ENCODE measurements at regions not wholly inside any gene's neighbourhood (a gene's known extent, or its start where the extent isn't known, plus 50 kb on each side); places are given as distances from the start of the nearest gene placed in this dataset.

DNA sequence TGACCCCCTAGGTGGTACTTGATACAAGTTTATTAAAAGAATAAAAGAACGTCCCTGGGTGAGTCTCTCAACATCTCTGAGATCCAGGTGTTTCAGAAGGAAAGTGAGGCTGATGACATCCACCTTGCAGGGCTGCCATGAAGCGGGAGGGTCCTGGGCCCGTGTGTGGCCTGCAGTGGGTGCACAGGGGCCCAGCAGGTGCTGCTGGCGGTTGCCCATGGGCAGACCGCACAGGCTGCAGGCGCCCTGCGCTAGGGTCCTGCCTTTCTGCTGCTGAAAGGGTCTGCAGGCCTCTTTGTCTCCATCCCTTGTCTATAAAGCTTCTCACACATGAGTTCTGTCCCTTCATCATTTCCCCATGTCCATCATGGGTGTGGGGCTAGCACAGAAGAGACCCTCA, 247.0 kb downstream of the TFCP2L1 start:
- no peak for DNase-seq

DNA sequence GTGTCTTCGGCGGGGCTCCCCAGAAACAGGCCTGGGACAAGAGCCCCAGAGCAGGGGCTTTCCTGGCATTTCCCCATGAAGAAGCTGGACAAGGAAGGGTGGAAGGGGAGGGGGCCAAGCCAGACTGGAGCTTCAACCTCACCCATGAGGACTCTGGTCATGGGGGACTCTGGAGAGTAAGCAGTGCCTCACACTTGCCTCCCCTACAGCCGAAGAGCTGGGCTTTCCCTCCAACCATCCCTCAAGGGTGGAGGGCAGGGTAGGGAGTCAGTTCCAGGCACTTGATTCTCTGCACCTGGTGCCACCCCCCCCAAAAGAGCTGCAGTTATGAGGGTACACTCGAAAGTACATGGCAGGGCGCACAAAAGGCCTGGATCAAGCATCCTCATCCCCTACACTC, 246.6 kb downstream of the TFCP2L1 start:
- no peak for DNase-seq

DNA sequence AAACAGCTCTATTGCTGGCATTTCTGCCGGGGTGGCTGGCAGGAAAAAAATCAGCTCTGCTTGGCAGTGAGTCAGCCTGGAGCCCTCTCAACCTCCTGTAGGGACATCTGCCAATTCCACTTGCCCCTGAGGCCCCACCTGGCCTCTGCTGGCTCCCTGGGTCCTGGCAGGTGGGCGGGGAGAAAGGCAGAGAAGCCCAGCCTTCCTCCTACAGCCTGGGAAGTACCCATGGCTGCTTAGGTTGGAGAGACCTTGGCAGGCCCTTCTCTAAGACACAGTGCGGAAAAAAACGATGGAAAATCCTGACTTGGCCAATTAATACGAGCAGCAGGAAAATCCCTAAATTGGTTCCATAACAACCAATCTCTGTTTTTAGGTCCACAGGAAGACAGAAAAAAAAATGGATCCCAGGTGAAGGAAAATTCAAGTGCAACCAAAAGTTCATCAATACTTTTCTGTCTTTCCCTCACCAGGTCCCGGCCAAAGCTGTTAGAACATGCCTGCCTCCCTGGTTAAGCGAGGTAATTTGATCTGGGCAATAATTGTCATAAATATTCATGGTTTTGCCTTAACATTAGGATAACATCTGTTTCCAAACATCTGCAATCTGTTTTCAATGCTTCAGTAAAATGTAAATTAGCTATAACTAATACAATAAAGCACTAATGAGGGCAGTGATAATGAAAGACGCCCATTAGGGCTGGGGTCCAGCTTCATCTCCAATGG, 245.9 kb downstream of the TFCP2L1 start:
- DNase-seq: no peak

DNA sequence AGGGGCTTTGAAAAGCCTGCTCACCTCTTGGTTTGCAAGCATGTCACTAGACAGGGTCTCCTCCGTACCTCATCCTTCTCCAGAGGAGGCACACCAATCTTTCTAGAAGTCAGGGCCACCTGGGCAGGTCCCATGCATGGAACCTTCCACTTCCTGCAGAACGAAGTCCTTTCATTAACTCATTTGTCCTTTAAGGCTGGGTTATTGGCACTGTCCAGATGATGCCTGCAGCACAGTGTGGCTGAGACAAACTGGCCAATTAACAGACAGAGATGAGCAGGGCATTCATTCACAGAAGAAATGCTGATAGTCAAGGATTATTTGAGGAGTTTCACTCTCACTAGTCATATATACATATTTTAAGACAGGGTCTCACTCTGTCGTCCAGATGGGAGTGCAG, 245.3 kb downstream of the TFCP2L1 start:
- no peak for DNase-seq

DNA sequence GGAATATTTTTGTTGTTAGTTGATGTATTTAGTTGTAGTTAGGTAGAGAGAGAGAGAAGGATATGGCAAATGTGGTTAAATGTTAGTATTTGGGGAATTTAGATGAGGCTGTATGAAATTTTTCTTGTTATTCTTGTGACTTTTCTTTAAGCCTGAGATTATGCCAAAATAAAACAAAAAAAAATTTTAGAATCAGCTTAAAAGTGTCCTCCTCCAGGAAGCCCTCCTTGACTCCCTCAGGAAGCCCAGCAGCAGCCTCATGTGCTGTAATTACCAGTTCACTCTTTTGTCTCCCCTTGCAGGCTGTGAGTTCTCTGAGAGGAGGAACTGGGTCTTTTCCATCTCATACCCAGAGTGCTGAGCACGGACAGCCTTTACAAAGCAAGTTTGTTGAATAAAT, 243.5 kb downstream of the TFCP2L1 start:
- no peak for DNase-seq

DNA sequence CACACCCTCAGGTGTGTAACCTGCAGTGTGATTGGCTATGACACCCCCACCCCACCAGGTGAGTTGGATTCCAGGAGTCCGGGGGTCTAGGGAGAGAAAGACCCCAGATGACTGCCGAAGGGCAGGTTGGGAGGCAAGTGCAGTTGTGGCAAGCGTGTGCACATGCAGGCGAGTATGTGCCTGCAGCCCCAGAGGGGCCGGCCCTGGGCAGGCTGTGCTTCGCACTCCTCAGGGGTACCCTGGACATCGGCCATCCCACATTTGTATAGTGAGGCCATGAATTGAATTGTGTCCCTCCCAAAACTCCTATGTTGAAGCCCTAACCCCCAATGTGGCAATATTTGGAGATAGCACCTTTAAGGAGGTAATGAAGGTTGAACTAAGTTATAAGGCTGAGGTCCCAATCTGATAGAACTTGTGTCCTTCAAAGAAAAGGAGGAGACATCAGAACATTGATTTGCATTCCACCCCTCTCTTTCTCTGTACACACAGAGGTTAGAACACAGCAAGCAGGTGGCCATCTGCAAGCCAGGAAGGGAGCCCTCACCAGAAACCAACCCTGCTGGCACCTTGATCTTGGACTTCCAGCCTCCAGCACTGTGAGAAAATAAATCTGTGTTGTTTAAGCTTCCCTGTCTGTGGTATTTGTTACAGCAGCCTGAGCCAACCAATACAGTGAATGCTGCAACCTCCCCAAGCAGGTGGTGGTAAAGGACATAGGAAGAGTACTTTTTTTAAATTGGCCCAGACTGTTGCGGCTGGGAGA, 241.8 kb downstream of the TFCP2L1 start:
- no peak for DNase-seq

DNA sequence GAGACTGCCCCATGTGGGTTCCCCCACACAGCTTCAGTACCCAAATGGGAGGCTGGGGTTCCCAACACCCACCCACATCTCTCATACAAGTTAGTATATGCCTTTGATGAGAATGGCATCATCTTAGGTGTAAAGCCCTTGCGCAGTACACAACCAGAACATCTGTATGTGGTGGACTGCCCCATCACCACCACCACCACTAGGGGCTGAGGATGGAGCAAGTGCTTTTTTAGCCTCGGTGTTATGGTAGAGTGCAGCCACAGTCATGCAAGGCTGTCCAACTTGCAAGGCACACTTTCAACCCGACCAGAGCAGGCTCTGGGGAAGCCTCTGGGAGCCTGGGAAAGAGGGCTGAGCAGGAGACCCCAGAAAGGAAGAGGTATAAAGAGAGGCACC, 241.2 kb downstream of the TFCP2L1 start:
- DNase-seq: no peak

DNA sequence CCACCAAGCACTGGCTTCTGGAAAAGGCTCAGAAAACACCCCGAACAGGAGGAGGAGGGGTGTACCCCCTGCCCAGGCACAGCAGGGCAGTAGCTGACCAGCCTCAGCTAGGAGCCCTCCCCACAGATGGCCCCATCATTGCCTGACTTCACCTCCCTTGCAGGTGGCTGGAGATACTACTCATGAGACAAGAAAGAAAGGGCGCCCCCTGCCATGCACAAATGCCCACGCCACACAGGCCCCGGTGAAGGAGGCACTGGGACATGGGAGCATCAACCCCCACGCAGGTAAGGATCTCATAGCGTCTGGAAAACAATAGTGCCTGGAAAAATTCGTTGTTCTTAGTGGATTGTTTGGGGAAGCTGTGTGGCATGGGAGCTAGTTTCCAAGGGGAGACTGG, 240.6 kb downstream of the TFCP2L1 start:
- no peak for DNase-seq

DNA sequence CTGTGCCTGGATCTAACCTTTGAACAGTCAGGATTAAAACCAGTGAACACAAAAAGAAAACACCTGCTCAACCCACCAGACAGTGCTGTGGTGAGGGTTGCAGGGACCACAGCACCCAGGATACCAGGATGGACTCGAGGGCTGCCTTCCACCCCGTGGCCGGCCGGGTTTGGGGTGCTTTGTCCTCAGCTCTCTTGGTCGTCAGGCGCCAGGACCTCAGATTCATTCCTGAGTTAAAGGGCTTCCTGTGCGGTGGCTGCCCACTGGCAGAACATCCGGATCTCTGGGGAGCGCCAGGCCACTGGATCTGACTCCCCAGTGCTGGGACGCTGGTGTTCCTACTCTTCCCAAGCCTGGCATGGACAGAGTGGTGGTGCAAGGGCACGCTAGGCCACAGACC, 239.8 kb downstream of the TFCP2L1 start:
- DNase-seq: no peak

DNA sequence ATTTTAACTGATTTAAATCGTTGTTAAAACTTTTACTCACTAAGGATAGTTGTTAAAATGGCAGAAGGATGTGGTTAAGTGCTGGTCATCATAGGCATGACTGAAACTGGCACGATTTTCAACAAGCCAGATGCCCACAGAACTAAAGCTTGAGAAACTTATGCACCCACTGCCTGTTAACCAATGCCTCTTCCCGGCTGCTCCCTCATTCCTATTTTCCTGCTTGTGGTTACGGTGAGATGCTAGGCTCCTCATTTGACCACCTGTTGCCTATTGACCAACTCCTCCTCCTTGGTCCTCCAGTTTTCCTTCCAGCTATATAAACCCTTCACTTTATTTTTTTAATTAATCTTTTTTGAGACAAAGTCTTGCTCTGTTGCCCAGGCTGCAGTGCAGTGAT, 238.7 kb downstream of the TFCP2L1 start:
- DNase-seq: no peak

DNA sequence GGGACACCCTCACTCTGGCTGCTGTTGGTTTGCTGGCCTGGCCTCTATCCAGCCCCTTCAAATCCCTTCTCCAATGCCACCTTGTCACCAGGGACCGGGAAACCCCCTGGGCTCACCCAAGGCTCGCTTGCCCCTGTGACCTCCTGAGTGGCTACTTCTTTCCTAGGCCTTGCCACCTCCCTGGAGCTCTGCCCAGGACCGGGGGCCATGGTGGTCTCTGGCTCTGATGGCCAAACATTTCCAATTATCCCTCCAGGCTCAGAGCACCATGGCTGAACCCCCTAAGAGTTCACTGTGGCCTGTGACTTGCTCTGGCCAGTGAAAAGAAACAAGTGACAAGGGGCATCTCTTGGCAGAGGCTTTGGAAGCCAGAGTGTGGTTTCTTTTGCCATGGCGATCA, 237.6 kb downstream of the TFCP2L1 start:
- DNase-seq: no peak

DNA sequence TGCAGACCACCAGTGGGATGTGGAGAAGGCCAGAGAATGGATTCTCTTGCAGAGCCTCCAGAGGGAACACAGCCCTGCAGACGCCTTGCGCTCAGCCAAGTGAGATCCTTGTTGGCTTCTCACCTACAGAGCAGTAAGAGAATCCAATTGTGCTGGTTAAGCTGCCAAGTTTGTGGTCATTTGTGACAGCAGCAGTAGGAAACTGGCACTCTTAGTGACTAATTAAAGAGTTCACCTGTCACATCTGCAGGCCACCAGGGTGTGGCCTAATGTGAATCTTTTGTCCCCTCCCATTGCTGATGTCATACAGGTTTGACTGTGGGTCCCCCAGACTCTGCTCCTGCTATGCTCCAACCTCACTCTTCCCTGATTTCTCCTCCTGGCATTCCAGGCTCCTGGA, 235.9 kb downstream of the TFCP2L1 start:
- no peak for DNase-seq

DNA sequence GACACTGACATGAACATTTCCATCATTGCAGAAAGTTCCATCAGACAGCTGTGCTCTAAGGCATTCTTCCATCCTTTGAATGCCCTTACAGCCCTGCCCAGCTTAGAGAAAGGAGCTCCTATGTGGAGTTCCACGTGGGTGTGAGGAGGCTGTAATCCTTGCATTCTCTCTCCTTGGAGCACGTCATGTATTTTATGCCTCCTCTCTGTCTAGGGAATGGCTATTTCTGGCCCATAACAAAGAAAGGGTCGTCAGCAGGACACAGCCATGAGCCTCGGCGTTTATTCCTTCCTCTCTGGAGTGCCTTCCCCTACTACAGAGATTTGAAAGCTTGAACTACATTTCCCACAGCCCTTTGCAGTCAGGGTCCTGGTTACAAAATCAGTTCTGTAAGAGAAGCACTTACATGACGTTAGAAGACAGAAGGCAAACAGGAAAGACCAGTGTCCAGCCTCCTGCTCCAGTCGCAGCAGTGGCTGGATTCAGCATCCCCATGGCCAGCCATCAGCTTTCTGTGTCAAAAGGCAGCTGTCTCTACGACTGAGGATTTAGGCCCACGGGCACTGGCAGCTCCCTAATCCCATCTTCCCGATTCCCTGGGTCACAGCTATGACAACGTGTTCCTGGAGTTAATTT, 234.9 kb downstream of the TFCP2L1 start:
- no peak for DNase-seq

DNA sequence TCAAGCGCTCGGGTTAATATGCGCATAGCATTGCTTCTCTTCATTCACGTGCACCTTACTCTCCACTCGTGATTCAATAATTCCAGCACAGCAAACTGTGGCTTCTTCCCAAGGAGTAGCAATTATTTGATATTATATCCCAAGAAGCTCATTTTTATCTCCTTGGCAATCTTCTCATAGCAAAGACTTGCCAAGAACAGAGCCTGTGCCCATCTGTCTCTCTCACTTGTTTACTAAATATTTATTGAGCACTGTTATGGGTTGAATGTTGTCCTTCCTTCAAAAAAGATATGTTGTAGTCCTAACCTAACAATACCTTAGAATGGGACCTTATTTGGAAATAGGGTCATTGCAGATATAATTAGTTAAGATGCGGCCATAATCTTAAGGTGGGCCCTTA, 233.7 kb downstream of the TFCP2L1 start:
- no peak for DNase-seq

DNA sequence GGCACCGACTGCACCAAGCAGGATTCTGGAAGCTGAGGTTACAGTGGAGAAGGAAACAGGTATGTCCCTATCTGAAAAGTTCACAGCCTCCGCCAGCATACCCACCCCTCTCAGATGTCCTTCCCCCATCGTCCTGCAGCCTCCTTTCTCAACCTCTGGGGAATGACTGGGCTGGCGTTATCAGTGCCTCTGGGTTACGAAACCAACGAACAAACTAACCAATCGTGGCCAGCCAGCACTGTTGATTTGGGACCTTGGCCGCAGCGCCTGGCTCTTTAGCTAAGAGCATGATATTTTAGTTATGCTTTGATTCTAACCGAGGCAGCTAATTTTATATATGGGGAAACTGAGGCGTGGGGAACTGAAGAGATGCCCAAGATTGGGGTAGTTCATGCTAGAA, 233.0 kb downstream of the TFCP2L1 start:
- no peak for DNase-seq

DNA sequence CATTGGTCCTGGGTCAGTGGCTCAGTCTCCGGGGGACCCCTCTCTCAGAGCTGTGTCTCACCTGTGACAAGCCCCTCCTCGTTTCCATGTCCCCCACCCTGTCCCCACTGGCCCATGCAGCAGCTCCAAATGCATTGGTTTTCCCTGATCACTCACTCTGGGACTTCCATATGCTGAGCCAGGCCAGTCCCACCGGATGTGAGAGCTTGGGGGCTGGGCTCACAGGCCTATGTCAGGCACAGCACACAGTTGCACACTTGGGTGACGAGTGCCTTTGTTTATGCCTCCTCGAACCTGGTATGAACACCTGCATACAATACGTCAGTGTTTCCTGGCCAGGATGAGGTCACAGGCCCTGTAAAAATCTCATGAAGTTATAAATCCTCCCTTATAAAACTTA, 232.5 kb downstream of the TFCP2L1 start:
- no peak for DNase-seq

DNA sequence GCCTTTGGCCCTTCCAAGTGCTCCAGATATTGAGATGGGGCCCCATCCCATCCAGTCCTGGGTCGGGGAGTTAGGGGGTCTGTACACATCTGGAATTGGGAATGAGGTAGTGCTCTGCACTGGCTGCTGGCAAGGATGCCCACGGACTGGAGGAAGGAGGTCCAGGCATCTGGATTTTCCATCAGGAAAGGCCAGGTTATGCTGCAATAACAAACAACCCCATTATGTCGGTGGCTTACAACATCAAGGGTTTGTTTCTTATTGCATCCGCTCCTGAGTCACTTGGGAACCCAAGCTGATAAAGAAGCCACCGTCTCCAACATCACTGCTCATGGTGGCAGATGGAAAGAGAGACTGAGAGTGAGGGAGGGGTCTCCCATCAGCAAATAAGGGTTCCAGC, 229.9 kb downstream of the TFCP2L1 start:
- no peak for DNase-seq

DNA sequence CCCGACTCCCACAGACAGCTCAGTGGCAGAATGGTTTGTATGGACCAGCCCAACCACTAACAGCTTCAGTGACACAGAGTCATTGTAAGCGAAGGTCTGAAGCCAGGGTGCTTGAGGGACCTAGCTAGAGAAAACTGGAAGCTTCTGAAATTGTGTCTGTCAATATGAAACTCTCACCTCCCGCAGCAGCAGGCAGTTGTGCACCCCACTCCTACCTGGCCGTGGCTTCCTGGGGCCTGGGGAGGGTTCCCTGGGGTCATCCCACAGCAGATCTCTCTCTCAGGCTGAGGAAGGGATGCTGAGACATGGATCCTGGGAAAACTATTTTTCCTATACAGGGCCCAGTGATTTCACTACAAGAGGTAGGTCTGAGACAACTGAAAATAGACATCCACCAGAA, 229.5 kb downstream of the TFCP2L1 start:
- no peak for DNase-seq

DNA sequence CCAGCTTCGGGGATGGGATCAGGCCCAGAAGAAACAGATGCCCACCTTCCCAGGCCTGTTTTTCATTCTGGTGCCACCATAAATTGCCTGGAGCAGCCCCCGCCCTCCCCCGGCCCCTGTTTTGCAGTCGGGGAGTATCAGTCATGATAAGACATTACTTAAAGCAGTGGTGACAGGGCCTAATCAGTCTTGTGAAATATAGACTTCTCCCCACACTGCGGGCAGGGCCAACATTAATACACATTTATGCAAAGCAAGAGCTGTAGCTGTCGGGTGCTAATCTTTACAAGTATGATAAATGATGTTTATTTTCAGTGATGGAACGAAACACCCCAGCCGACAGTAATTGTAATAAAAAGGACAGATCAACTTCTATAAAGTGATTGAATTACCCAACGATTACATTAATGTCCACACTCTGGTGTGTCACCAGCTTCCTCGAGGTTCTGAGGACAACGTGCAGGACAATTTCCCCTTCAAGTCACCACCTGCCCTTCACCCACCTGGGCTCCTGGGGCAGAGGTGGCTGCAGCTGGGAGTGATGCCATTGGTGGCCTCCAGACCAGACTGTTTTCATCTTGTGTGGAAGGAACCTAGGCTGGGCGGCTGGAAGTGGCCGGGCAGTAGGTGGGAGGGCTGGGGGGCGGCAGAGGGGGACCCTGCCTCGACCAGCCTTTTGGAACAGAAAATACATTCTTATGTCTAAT, 226.0 kb downstream of the TFCP2L1 start:
- no peak for DNase-seq

DNA sequence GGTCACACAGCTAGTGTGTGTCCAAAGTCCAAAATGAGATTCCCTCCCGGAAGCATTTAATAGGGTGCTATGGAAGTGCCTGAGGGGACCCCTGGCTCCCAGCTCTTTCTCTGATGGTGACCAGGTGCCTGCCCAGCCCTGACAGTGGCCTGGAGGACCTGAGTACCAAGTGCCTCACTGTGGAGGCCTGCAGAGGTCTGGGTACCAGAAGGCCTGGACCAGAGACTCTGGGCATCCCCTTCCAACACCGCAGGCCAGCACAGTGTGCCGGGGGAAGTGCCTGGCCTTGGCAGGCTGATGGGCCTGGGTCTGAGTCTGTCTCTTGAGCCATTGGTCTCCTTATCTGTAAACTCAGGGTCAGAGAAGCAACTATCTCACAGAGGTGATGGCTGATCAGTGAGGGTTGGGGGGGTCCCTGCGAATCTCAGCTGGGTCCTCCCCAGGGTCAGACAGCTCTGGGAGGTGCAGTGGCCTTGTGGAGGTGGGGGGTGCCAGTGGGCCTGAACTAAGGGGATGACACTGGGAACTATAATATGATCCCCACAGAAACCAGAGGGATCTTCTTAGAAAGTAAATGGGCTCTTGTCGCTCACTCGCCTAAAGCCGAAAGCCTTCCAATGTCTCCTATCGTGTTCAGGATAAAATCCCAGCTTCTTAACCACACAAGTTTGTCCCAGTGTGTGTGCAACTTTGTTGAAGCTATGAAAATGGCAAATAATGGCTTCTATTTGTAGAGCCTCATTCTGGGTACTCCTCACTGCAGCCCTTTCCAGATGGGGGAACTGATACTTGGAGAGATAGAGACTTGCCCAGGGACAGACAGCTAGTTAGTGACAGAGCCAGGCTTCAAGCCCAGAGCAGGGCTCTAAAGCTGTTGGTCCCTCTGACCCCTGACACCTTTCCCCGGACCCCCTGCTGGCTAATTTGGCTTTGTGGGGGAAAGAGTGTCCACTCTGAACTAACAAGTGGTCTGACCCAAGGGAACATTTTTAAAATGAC, 225.1 kb downstream of the TFCP2L1 start:
- DNase-seq: no peak

DNA sequence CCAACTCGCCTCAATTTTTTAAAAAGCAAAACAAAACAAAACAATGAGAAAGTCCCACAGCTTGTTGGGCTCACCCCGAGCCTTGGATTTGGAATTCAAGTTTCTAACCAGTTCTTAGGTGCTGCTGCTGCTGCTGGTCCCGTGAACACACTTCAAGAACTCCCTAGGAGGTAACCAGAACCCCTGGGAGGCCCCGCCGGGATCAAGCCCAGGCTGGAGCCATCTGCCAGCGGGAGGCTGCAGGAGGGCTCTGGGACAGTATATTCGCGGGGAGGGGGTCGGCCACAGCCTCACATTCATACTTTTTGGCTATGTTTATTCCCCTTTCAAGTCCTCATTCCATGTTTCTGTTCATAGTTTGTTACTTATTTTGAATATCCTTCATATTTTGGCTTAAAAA, 223.4 kb downstream of the TFCP2L1 start:
- DNase-seq: no peak

DNA sequence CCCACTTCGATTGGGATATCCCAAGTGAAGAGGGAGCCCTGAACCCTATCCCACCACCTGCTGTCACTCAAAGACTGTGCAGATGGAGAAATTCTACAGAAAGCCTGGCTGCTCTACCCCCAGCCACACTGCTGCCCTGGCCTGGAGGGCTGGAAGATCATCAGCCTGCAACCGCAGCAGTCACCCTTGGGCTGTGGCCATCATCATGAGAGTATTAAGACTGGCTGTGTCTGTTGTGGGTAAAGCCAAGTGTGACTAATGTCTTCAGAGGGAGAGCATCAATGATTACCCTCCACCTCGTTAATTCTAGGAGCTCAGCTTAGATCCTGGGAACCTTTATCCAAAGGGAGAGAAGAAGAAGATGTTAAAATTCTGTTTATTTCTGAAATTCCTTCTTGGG, 221.5 kb downstream of the TFCP2L1 start:
- DNase-seq: no peak
